Pulmonary artery endothelial cell (primary cell): ENCODE measurements at regions not wholly inside any gene's neighbourhood (a gene's known extent, or its start where the extent isn't known, plus 50 kb on each side); places are given as distances from the start of the nearest gene placed in this dataset.

Experiments
- DNase-seq: peaks from one replicate; pipeline ENCODE4 v3.0.0-alpha.2; 2011; ENCODE audit warnings: low read depth, low spot score

- no peak for DNase-seq
Observed at GRCh38 chr22:48264586-48264985, 1502.1 kb downstream of the TBC1D22A start.

GRCh38 chr22:48263791-48264351 lies 1501.4 kb downstream of the TBC1D22A start:
- DNase-seq, result no peak

GRCh38 chr22:48263431-48263765 lies 1500.9 kb downstream of the TBC1D22A start:
- DNase-seq, result no peak

GRCh38 chr22:48262596-48263430 lies 1500.4 kb downstream of the TBC1D22A start:
- no peak for DNase-seq

GRCh38 chr22:48261706-48262105 lies 1499.3 kb downstream of the TBC1D22A start:
- DNase-seq, result no peak

GRCh38 chr22:48261048-48261621 lies 1498.7 kb downstream of the TBC1D22A start:
- no peak for DNase-seq

GRCh38 chr22:48259991-48260670 lies 1497.7 kb downstream of the TBC1D22A start:
- no peak for DNase-seq

GRCh38 chr22:48258811-48259210 lies 1496.4 kb downstream of the TBC1D22A start:
- DNase-seq, result no peak

- DNase-seq, result no peak
Observed at GRCh38 chr22:48258064-48258701, 1495.7 kb downstream of the TBC1D22A start.

- DNase-seq, result no peak
Observed at GRCh38 chr22:48257685-48258055, 1495.2 kb downstream of the TBC1D22A start.

GRCh38 chr22:48256776-48257684 lies 1494.6 kb downstream of the TBC1D22A start:
- no peak for DNase-seq

GRCh38 chr22:48256041-48256739 lies 1493.7 kb downstream of the TBC1D22A start:
- DNase-seq, result no peak

GRCh38 chr22:48254311-48254873 lies 1491.9 kb downstream of the TBC1D22A start:
- DNase-seq, result no peak

- DNase-seq, result no peak
Observed at GRCh38 chr22:48253573-48253972, 1491.1 kb downstream of the TBC1D22A start.

GRCh38 chr22:48253136-48253535 lies 1490.7 kb downstream of the TBC1D22A start:
- no peak for DNase-seq

- no peak for DNase-seq
Observed at GRCh38 chr22:48251629-48252028, 1489.2 kb downstream of the TBC1D22A start.

- DNase-seq, result no peak
Observed at GRCh38 chr22:48250937-48251530, 1488.6 kb downstream of the TBC1D22A start.

GRCh38 chr22:48250286-48250895 lies 1487.9 kb downstream of the TBC1D22A start:
- DNase-seq, result no peak

GRCh38 chr22:48249713-48250268 lies 1487.3 kb downstream of the TBC1D22A start:
- DNase-seq, result no peak
